Right renal pelvis (tissue), 4 donors: ENCODE measurements at regions not wholly inside any gene's neighbourhood (a gene's known extent, or its start where the extent isn't known, plus 50 kb on each side); places are given as distances from the start of the nearest gene placed in this dataset.
"Not testable (repeated sequence)": the region's sequence is repeated elsewhere in the genome, so short reads cannot be mapped to it uniquely, and the experiment has no call there.

Experiments
- DNase-seq, 4 donors: peaks; one replicate each; pipeline ENCODE4 v3.0.0-alpha.2; 2013; ENCODE audit warnings: low read depth in 4 of 4, low spot score in 3 of 4, missing footprints in 1 of 4

- not testable (repeated sequence) for DNase-seq
These were observed 352.5 kb downstream of the KCNJ18 start for GRCh38 chr17:22044706-22045246.

- not testable (repeated sequence) for DNase-seq
These were observed 355.2 kb downstream of the KCNJ18 start for GRCh38 chr17:22047521-22047920.

GRCh38 chr17:22048226-22048625 is 355.9 kb downstream of the KCNJ18 start:
- DNase-seq, result not testable (repeated sequence)

GRCh38 chr17:22050766-22051165 is 358.4 kb downstream of the KCNJ18 start:
- DNase-seq, result not testable (repeated sequence)

GRCh38 chr17:22052715-22053114 is 360.4 kb downstream of the KCNJ18 start:
- not testable (repeated sequence) for DNase-seq

GRCh38 chr17:22056566-22056965 is 364.2 kb downstream of the KCNJ18 start:
- not testable (repeated sequence) for DNase-seq

GRCh38 chr17:22075918-22076317 is 383.6 kb downstream of the KCNJ18 start:
- not testable (repeated sequence) for DNase-seq

GRCh38 chr17:22088589-22088988 is 396.3 kb downstream of the KCNJ18 start:
- DNase-seq, result not testable (repeated sequence)

- DNase-seq, result no peak
These were observed 398.1 kb downstream of the KCNJ18 start for GRCh38 chr17:22090263-22090935.

GRCh38 chr17:22091041-22091679 is 398.8 kb downstream of the KCNJ18 start:
- DNase-seq, result not testable (repeated sequence)

GRCh38 chr17:22091840-22092239 is 399.5 kb downstream of the KCNJ18 start:
- not testable (repeated sequence) for DNase-seq

- not testable (repeated sequence) for DNase-seq
These were observed 403.1 kb downstream of the KCNJ18 start for GRCh38 chr17:22095414-22095813.

- not testable (repeated sequence) for DNase-seq
These were observed 407.3 kb downstream of the KCNJ18 start for GRCh38 chr17:22099633-22100032.

GRCh38 chr17:22102177-22102576 is 409.9 kb downstream of the KCNJ18 start:
- no peak for DNase-seq

GRCh38 chr17:22116720-22117119 is 424.4 kb downstream of the KCNJ18 start:
- not testable (repeated sequence) for DNase-seq

GRCh38 chr17:22117401-22117800 is 425.1 kb downstream of the KCNJ18 start:
- not testable (repeated sequence) for DNase-seq

GRCh38 chr17:22119016-22119415 is 426.7 kb downstream of the KCNJ18 start:
- not testable (repeated sequence) for DNase-seq

GRCh38 chr17:22119751-22120150 is 427.4 kb downstream of the KCNJ18 start:
- DNase-seq, result not testable (repeated sequence)

- DNase-seq, result no peak
These were observed 431.4 kb downstream of the KCNJ18 start for GRCh38 chr17:22123536-22124281.

GRCh38 chr17:22128171-22128570 is 435.8 kb downstream of the KCNJ18 start:
- DNase-seq, result no peak

GRCh38 chr17:22128723-22129122 is 436.4 kb downstream of the KCNJ18 start:
- DNase-seq, result no peak
